Hematopoietic multipotent progenitor cell treated with erythropoietin and hydrocortisone succinate and interleukin-3 and kit ligand, for 17 days (in vitro differentiated cells): ENCODE measurements at regions not wholly inside any gene's neighbourhood (a gene's known extent, or its start where the extent isn't known, plus 50 kb on each side); places are given as distances from the start of the nearest gene placed in this dataset.
A peak's percentile ranks its signal among the peaks of the same experiment; 100 is the strongest.

ENCODE experiments used
- DNase-seq: peaks from one replicate; pipeline ENCODE4 v3.0.0-alpha.2; 2015; ENCODE audit warnings: low spot score

DNA sequence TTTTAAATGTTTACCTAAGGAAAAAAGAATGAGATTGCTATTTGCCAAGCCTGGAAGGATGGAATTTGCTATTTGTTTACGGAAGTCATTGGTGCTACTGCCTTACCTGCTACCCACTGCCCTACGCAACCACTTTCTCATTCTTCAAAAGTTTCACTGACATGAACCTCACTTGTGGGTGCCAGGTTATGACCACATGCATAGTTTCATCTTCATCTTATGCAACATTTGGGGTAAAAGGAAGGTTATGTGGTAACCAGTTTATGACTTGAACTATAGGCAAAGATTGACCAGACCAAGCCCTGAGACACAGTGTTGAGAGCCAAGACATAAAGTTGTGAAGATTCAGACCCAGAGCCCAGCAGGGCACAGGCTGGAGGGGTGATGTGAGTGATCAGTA is 142.5 kb downstream of the LACC1 start:
- no peak for DNase-seq

GRCh38 chr13:44024167-44024845 is 144.6 kb downstream of the LACC1 start:
- DNase-seq: no peak

- no peak for DNase-seq
Observed at GRCh38 chr13:44024846-44025195, 145.1 kb downstream of the LACC1 start.

DNA sequence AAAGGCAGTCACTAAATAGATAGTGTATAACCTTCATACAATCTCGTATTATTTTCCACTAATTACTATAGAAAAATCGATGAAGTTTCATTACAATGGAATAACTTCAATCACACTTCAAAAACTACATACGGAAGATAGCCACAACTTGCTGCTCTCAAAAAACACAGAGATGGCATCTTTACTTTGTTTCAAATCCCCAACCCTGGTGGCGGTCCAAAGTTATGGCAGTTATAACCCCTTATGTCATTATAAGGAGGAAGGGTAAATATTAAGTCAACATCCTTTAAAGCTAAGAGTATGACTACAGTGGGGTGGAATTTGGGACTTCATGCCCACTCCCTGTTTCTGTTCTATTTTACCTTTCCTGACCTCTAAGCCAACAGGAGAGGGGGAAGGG is 146.5 kb downstream of the LACC1 start:
- DNase-seq: no peak

DNA sequence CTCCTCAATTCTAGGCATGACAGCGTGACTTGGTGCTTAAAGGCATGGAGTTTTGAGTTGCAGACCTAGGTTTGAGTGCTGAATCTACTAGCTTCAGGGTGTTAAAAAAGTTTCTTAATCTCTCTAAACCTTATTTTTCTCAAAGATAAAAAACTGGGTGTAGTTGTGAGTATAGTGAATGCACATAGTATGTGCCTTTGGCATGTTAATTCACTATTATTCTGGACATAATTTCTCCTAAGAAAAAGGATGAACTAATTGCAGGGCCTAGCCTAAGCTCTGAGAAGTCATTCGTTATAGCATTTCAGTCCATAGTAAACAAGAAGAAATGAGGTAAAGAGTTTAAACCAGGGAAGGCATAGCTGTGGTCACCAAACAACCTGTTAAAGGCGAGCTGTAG is 149.0 kb downstream of the LACC1 start:
- DNase-seq: no peak

DNA sequence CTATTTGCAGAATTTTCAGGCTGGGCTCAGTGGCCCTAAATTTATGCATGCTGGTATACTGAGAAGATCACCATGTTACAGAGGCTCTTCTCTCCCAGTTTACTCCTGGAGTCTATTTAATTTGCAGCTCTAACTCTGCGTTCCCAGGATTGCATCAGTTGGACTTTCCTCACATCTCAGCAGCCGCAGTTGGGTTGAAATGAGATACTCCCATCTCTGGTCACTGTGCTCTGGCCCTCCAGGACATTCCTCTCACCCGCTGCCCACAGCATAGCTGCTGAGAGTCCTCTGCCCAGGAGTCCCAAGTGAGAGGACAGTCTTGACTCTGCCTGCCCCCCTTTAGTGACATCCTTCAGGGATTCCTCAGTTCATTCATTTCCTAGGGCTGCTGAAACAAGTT is 150.9 kb downstream of the LACC1 start:
- no peak for DNase-seq

DNA sequence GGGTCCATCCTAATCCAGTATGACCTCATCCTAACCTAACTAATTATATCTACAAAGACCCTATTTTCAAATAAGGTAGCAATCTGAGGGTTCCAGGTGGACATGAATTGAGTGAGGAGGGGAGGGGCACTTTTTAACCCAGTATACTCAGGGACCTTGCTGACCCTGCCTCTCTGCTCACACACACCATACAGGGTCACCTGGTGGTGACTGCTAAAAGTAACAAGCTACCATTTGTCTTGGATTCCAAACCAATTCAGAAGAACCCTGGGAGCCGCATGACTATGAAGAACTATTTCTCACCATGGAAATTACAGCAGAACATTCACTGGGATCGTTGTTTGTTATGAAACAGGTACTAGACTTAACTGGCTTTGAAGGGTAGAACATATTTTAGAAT is 151.9 kb downstream of the LACC1 start:
- DNase-seq: no peak

- no peak for DNase-seq
Observed at GRCh38 chr13:44032802-44033201, 153.1 kb downstream of the LACC1 start.

DNA sequence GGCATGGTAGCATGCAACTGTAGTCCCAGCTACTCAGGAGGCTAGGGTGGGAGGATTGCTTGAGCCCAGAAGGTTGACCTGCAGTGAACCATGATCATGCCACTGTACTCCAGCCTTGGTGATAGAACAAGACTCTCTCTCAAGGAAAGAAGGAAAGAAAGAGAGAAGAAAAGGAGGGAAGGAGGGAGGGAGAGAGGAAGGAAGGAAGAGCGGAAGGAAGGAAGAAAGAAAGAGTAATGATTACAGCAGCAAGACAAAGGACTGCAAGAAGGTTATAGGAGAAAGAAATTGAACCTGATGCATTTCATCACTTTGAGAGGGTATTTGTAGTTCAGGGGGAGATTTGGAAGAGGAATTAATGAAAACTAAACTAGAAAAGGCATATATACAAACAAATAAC is 155.7 kb downstream of the LACC1 start:
- DNase-seq: no peak

DNA sequence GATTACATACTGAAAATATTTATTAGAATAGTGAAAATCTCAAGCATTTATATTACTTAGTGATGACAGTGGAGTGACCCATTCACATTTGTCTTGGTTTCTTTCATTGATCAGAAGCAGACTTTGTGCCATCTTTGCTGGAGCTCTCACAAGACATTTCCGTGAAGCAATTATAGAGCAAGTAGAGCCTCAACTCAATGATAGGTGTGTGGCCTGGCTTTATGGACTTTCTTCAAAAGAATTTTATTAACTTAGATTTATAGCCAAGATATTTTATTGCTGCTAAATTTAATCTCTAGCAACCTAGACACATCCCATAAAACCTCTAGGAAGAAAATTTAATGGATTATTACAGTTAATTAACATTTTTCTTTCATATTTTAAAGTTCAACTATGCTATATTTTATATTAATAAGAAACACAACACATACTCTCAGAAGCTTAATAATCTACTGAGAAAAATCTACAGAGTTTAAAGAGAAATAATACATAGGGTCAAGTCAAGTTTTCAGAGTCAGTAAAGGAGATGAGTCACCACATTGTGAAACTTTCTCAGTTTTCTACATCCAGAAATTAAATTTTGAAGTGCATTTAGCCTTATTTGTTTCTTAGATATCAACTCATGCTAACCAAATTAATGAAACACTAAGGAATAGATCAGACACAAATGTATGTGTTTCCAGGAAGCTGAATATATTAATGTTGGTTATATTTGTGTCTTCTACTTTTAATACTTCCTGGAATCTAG is 160.5 kb downstream of the LACC1 start:
- no peak for DNase-seq

GRCh38 chr13:44040818-44041100 is 161.1 kb downstream of the LACC1 start:
- no peak for DNase-seq

- no peak for DNase-seq
Observed at GRCh38 chr13:44044547-44045179, 165.0 kb downstream of the LACC1 start.

GRCh38 chr13:44045180-44045562 is 165.5 kb downstream of the LACC1 start:
- no peak for DNase-seq

- DNase-seq: no peak
Observed at GRCh38 chr13:44046428-44046827, 166.7 kb downstream of the LACC1 start.

GRCh38 chr13:44048326-44048725 is 168.6 kb downstream of the LACC1 start:
- DNase-seq: no peak

- no peak for DNase-seq
Observed at GRCh38 chr13:44049081-44049945, 169.6 kb downstream of the LACC1 start.

DNA sequence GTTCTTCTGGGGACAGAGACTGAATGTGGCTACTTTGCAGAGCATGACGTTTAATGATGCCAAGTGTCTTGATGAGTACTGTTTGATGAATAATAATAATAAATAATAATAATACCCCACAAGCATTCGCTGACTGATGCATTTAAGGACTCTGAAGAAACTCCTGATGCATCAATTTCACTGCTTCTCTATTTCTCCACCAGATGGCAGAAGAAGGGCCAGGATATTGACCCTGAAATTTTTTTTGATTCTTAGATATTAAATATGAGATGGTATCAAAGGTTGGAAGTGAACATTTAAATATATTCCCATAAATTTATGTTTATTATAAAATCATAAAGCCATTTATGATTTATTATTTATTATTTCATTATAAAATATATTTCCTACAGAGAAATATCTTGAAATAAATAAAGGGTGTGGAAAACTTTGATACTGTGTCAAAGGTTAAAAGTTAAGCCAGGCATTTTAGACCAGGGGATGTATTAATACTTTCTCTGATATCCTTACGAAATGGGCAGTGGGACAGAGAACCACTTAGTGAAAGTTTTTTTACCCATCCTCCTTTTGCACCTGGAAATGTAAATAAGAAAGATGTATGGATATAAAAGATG is 170.9 kb downstream of the LACC1 start:
- DNase-seq: peak; percentile 30

DNA sequence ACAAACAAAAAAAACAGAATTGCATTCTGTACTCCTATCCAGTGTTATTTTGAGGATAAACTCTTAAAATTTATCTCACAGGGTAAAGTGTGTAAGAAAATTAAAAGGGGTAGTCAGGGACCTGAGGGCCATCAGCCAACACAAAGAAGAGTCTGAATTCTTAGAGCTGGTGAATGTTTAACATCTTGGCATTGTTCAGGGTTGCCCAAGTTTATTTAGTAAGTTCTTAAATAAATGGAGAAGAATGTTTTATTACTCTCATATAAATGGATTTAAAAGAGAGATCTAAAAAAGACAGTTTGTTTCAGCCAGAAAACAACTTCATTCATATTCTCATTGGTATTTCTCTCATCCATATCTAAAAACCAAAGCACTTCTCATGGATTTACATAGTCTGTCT is 171.7 kb downstream of the LACC1 start:
- no peak for DNase-seq

DNA sequence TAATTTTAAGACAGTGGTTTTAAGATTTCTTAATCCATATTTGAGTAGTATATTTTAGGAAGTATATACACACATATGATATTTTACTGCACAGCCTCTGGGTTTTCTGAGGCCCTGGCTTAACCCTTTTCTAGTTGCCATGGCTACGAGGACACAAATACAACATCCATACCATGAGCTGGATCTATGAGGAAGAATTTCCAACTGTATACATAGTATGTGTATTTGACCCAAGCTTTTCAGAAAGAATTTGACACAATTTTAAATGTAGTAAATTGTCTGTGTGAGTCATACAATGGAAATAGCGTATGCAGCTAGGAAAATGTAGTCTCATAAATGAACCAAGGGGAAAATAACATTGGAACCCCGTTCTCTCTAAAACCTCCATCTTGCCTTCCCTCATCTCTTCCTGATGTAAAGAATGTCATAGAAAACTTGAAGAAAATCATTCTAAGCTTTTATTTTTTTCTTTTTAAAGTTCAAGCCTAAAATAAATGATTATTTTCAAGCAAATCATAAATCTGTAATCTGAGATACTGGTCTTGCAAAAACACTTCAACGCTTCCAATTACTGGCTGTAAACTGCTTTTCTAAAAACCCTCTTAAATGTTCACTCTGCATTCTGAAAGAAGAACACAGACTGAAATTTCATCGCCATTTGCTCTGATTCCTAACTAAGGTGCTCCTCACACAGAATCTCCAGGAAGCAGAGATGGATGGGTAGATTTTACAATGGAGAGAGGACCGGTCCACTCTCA is 172.4 kb downstream of the LACC1 start:
- no peak for DNase-seq

GRCh38 chr13:44052780-44053184 is 173.1 kb downstream of the LACC1 start:
- no peak for DNase-seq

DNA sequence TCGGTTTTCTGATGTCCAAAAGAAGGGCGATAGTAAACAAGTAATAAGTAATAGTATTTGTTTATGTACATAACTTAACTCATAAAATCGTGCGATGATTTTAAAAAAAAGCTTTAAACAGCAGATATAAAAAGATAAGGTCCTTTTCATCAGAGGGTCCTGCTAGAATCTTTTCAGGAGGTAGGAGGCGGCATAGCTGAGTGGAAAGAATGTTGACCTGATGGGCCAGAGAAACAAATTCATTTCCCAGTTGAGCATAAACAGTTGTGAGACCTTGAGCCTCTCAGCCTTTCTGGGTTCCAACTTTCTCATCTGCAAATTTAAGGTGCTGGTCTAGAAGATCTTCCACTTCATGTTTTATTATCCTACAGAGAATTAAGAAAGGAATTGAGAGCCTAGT is 173.5 kb downstream of the LACC1 start:
- no peak for DNase-seq

DNA sequence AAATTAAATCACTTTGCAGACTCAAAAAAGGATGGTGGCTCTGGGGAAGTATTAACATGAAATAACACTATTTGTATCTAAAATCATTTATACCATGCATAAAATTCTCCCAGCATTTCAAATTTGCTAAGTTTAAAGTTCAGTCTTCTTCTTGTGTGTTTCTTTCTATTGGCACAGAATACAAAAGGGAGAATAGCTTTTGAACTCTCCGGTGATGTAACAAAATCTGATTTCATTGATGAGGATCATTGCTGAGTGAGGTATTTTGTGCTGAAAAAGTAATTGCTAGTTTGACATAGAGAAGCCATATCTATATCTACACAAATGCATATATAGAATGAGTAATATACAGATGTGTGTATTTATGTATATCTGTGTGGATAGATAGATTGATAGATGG is 174.8 kb downstream of the LACC1 start:
- DNase-seq: no peak
